WTC11 (cell line): ENCODE measurements at regions not wholly inside any gene's neighbourhood (a gene's known extent, or its start where the extent isn't known, plus 50 kb on each side); places are given as distances from the start of the nearest gene placed in this dataset.

Experiments used
- ATAC-seq: fragments of 200-7000 bp; cut with Tn5 transposase; 2 replicates; pipeline ENCODE4 v1.10.0; 2021; ENCODE audit warnings: mild to moderate bottlenecking, moderate library complexity
- CTCF ChIA-PET: fragments of 300-600 bp; sonication (Branson Sonifier 250); formaldehyde crosslinking; loops from one replicate; lab custom pipeline; 2021; ENCODE audit warnings: antibody characterized with exemption; lab: Charles Lee
- POLR2A ChIA-PET: fragments of 350-600 bp; sonication (Branson Sonifier 250); formaldehyde crosslinking; loops from one replicate; lab custom pipeline; 2021; ENCODE audit warnings: antibody characterized with exemption; lab: Charles Lee
- DNase-seq: peaks from one replicate; pipeline ENCODE4 v3.0.0; 2021; ENCODE audit warnings: low spot score
- H3K27ac Mint-ChIP-seq: 2 replicates; pipeline ENCODE4 v1.8.0; 2021; ENCODE audit warnings: mixed read lengths
- H3K27me3 Mint-ChIP-seq: 2 replicates; pipeline ENCODE4 v1.8.0; 2021; ENCODE audit warnings: low read depth, mild to moderate bottlenecking, moderate library complexity, mixed read lengths
- H3K36me3 Mint-ChIP-seq: 2 replicates; pipeline ENCODE4 v1.8.0; 2021; ENCODE audit warnings: mixed read lengths
- H3K4me1 Mint-ChIP-seq: 2 replicates; pipeline ENCODE4 v1.8.0; 2022; ENCODE audit warnings: mixed read lengths
- H3K4me3 Mint-ChIP-seq: 2 replicates; pipeline ENCODE4 v1.8.0; 2021; ENCODE audit warnings: mild to moderate bottlenecking, moderate library complexity, mixed read lengths
- H3K9me3 Mint-ChIP-seq: 2 replicates; pipeline ENCODE4 v1.8.0; 2021; ENCODE audit warnings: mixed read lengths
- ELF4 ChIP-seq: sonication (generic); formaldehyde crosslinking; IDR thresholded peaks from 2 replicates; pipeline ENCODE4 v1.8.1; 2022; ENCODE audit warnings: low read depth, mild to moderate bottlenecking, moderate library complexity, missing genetic modification reagents
- FOXK1 ChIP-seq: sonication (generic); formaldehyde crosslinking; IDR thresholded peaks from 2 replicates; pipeline ENCODE4 v1.8.0; 2022; ENCODE audit warnings: mild to moderate bottlenecking, moderate library complexity, missing genetic modification reagents
- JAZF1 ChIP-seq: fragments of 250-450 bp; sonication (Bioruptor Pico); IDR thresholded peaks from 2 replicates; pipeline ENCODE4 v1.9.0; 2021; ENCODE audit warnings: moderate library complexity, mild to moderate bottlenecking, inconsistent platforms
- KAT7 ChIP-seq: sonication (generic); formaldehyde crosslinking; IDR thresholded peaks from 2 replicates; pipeline ENCODE4 v1.8.1; 2023; ENCODE audit warnings: missing genetic modification reagents, mild to moderate bottlenecking, borderline replicate concordance
- OVOL2 ChIP-seq: fragments of 250-450 bp; sonication (Bioruptor Pico); IDR thresholded peaks from 2 replicates; pipeline ENCODE4 v1.9.0; 2021; ENCODE audit warnings: mild to moderate bottlenecking, borderline replicate concordance
- RORB ChIP-seq: fragments of 250-450 bp; sonication (Bioruptor Pico); IDR thresholded peaks from 2 replicates; pipeline ENCODE4 v1.9.0; 2021; ENCODE audit warnings: mild to moderate bottlenecking
- SP1 ChIP-seq: sonication (generic); formaldehyde crosslinking; conservative IDR thresholded peaks from 2 replicates; pipeline ENCODE4 v1.8.1; 2022; ENCODE audit warnings: missing genetic modification reagents
- ZNF423 ChIP-seq: fragments of 250-450 bp; sonication (Bioruptor Pico); IDR thresholded peaks from 2 replicates; pipeline ENCODE4 v2.1.2; 2022; ENCODE audit warnings: mild to moderate bottlenecking, moderate library complexity
- TF ChIP-seq, protein P1 (sequence below): fragments of 250-450 bp; sonication (Bioruptor Pico); IDR thresholded peaks from 2 replicates; pipeline ENCODE4 v1.9.0; 2021; ENCODE audit warnings: mild to moderate bottlenecking
- TF ChIP-seq, protein P2 (sequence below): sonication (generic); formaldehyde crosslinking; IDR thresholded peaks from 2 replicates; pipeline ENCODE4 v1.8.0; 2022; ENCODE audit warnings: missing genetic modification reagents
- TF ChIP-seq, protein P3 (sequence below): sonication (generic); formaldehyde crosslinking; IDR thresholded peaks from 2 replicates; pipeline ENCODE4 v1.8.1; 2022; ENCODE audit warnings: mild to moderate bottlenecking, missing genetic modification reagents, moderate library complexity, borderline replicate concordance
- TF ChIP-seq, protein P4 (sequence below): sonication (generic); formaldehyde crosslinking; IDR thresholded peaks from 2 replicates; pipeline ENCODE4 v1.8.0; 2023; ENCODE audit warnings: mild to moderate bottlenecking, missing genetic modification reagents
- TF ChIP-seq, protein P5 (sequence below): sonication (generic); formaldehyde crosslinking; IDR thresholded peaks from 2 replicates; pipeline ENCODE4 v1.8.0; 2023; ENCODE audit warnings: missing genetic modification reagents
- TF ChIP-seq, protein P6 (sequence below): sonication (generic); formaldehyde crosslinking; IDR thresholded peaks from 2 replicates; pipeline ENCODE4 v1.8.0; 2022; ENCODE audit warnings: mild to moderate bottlenecking, missing genetic modification reagents
- TF ChIP-seq, protein P7 (sequence below): sonication (generic); formaldehyde crosslinking; IDR thresholded peaks from 2 replicates; pipeline ENCODE4 v1.8.1; 2022; ENCODE audit warnings: missing genetic modification reagents, borderline replicate concordance

DNA sequence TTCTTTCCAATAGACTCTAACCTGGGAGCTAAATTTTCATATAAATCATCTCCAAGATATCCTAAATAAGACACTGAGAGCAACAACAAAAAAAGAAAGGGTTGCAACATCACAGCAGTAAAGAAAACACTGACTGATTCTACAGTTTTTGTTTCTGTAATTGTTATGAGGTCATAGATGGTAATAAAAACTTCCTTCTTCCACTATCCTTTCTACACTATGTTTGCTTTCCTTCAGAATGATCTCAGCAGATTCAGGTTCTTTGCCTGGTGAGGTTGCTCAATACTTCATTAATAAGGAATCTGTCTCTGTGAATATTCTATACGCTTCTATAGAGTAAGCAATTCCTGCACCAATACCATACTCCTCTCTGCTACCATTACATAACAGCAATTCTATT lies 835.6 kb upstream of the GRAMD2B start:
- 0 out of 2 replicates have a peak, but pooled peaks cover 4% of the 10 kb centered on the region for H3K9me3 Mint-ChIP-seq
- no peak for DNase-seq
- TF ChIP-seq, protein P1, sequence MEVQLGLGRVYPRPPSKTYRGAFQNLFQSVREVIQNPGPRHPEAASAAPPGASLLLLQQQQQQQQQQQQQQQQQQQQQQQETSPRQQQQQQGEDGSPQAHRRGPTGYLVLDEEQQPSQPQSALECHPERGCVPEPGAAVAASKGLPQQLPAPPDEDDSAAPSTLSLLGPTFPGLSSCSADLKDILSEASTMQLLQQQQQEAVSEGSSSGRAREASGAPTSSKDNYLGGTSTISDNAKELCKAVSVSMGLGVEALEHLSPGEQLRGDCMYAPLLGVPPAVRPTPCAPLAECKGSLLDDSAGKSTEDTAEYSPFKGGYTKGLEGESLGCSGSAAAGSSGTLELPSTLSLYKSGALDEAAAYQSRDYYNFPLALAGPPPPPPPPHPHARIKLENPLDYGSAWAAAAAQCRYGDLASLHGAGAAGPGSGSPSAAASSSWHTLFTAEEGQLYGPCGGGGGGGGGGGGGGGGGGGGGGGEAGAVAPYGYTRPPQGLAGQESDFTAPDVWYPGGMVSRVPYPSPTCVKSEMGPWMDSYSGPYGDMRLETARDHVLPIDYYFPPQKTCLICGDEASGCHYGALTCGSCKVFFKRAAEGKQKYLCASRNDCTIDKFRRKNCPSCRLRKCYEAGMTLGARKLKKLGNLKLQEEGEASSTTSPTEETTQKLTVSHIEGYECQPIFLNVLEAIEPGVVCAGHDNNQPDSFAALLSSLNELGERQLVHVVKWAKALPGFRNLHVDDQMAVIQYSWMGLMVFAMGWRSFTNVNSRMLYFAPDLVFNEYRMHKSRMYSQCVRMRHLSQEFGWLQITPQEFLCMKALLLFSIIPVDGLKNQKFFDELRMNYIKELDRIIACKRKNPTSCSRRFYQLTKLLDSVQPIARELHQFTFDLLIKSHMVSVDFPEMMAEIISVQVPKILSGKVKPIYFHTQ: no peak
- TF ChIP-seq, protein P2, sequence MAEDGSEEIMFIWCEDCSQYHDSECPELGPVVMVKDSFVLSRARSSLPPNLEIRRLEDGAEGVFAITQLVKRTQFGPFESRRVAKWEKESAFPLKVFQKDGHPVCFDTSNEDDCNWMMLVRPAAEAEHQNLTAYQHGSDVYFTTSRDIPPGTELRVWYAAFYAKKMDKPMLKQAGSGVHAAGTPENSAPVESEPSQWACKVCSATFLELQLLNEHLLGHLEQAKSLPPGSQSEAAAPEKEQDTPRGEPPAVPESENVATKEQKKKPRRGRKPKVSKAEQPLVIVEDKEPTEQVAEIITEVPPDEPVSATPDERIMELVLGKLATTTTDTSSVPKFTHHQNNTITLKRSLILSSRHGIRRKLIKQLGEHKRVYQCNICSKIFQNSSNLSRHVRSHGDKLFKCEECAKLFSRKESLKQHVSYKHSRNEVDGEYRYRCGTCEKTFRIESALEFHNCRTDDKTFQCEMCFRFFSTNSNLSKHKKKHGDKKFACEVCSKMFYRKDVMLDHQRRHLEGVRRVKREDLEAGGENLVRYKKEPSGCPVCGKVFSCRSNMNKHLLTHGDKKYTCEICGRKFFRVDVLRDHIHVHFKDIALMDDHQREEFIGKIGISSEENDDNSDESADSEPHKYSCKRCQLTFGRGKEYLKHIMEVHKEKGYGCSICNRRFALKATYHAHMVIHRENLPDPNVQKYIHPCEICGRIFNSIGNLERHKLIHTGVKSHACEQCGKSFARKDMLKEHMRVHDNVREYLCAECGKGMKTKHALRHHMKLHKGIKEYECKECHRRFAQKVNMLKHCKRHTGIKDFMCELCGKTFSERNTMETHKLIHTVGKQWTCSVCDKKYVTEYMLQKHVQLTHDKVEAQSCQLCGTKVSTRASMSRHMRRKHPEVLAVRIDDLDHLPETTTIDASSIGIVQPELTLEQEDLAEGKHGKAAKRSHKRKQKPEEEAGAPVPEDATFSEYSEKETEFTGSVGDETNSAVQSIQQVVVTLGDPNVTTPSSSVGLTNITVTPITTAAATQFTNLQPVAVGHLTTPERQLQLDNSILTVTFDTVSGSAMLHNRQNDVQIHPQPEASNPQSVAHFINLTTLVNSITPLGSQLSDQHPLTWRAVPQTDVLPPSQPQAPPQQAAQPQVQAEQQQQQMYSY (CRISPR knock-in tag): no peak
- TF ChIP-seq, protein P3, sequence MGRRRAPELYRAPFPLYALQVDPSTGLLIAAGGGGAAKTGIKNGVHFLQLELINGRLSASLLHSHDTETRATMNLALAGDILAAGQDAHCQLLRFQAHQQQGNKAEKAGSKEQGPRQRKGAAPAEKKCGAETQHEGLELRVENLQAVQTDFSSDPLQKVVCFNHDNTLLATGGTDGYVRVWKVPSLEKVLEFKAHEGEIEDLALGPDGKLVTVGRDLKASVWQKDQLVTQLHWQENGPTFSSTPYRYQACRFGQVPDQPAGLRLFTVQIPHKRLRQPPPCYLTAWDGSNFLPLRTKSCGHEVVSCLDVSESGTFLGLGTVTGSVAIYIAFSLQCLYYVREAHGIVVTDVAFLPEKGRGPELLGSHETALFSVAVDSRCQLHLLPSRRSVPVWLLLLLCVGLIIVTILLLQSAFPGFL (CRISPR knock-in tag): no peak
- TF ChIP-seq SP1 (CRISPR knock-in tag) (no peak), ZNF423 (CRISPR knock-in tag) (no peak), RORB (CRISPR knock-in tag) (no peak), ELF4 (CRISPR knock-in tag) (no peak), OVOL2 (CRISPR knock-in tag) (no peak), FOXK1 (CRISPR knock-in tag) (no peak), KAT7 (CRISPR knock-in tag) (no peak), JAZF1 (CRISPR knock-in tag) (no peak)
- TF ChIP-seq, protein P4, sequence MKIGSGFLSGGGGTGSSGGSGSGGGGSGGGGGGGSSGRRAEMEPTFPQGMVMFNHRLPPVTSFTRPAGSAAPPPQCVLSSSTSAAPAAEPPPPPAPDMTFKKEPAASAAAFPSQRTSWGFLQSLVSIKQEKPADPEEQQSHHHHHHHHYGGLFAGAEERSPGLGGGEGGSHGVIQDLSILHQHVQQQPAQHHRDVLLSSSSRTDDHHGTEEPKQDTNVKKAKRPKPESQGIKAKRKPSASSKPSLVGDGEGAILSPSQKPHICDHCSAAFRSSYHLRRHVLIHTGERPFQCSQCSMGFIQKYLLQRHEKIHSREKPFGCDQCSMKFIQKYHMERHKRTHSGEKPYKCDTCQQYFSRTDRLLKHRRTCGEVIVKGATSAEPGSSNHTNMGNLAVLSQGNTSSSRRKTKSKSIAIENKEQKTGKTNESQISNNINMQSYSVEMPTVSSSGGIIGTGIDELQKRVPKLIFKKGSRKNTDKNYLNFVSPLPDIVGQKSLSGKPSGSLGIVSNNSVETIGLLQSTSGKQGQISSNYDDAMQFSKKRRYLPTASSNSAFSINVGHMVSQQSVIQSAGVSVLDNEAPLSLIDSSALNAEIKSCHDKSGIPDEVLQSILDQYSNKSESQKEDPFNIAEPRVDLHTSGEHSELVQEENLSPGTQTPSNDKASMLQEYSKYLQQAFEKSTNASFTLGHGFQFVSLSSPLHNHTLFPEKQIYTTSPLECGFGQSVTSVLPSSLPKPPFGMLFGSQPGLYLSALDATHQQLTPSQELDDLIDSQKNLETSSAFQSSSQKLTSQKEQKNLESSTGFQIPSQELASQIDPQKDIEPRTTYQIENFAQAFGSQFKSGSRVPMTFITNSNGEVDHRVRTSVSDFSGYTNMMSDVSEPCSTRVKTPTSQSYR (CRISPR knock-in tag): no peak
- TF ChIP-seq, protein P5, sequence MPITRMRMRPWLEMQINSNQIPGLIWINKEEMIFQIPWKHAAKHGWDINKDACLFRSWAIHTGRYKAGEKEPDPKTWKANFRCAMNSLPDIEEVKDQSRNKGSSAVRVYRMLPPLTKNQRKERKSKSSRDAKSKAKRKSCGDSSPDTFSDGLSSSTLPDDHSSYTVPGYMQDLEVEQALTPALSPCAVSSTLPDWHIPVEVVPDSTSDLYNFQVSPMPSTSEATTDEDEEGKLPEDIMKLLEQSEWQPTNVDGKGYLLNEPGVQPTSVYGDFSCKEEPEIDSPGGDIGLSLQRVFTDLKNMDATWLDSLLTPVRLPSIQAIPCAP (CRISPR knock-in tag): no peak
- TF ChIP-seq, protein P6, sequence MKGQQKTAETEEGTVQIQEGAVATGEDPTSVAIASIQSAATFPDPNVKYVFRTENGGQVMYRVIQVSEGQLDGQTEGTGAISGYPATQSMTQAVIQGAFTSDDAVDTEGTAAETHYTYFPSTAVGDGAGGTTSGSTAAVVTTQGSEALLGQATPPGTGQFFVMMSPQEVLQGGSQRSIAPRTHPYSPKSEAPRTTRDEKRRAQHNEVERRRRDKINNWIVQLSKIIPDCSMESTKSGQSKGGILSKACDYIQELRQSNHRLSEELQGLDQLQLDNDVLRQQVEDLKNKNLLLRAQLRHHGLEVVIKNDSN (CRISPR knock-in tag): no peak
- TF ChIP-seq, protein P7, sequence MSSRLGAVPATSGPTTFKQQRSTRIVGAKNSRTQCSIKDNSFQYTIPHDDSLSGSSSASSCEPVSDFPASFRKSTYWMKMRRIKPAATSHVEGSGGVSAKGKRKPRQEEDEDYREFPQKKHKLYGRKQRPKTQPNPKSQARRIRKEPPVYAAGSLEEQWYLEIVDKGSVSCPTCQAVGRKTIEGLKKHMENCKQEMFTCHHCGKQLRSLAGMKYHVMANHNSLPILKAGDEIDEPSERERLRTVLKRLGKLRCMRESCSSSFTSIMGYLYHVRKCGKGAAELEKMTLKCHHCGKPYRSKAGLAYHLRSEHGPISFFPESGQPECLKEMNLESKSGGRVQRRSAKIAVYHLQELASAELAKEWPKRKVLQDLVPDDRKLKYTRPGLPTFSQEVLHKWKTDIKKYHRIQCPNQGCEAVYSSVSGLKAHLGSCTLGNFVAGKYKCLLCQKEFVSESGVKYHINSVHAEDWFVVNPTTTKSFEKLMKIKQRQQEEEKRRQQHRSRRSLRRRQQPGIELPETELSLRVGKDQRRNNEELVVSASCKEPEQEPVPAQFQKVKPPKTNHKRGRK (CRISPR knock-in tag): no peak
- TF ChIP-seq, all 79 proteins: peak for 0
- no peak for ATAC-seq
- H3K27ac Mint-ChIP-seq: no peak overlapping the region
- ChIA-PET CTCF (no interaction called here), POLR2A (no interaction called here)
- H3K27me3 Mint-ChIP-seq: peaks cover 18% of the 10 kb centered on the region
- peaks cover 22% of the 10 kb centered on the region for H3K4me1 Mint-ChIP-seq
- no peak overlapping the region for H3K4me3 Mint-ChIP-seq
- H3K36me3 Mint-ChIP-seq: no peaks in the 10 kb centered on the region
